Mucosa of stomach (tissue), 1 donor: ENCODE measurements at regions not wholly inside any gene's neighbourhood (a gene's known extent, or its start where the extent isn't known, plus 50 kb on each side); places are given as distances from the start of the nearest gene placed in this dataset.

Experiments used
- H3K27me3 ChIP-seq: one replicate; pipeline ENCODE4 v1.7.0; 2013; ENCODE audit warnings: mild to moderate bottlenecking, low read length; ENCODE audit not compliant: control insufficient read depth, insufficient read depth
- H3K36me3 ChIP-seq: one replicate; pipeline ENCODE4 v1.7.0; 2013; ENCODE audit warnings: low read length; ENCODE audit not compliant: control insufficient read depth, insufficient read depth
- H3K4me1 ChIP-seq: one replicate; pipeline ENCODE4 v1.7.0; 2013; ENCODE audit warnings: mild to moderate bottlenecking, low read length; ENCODE audit not compliant: control insufficient read depth, insufficient read depth
- H3K4me3 ChIP-seq: one replicate; pipeline ENCODE4 v1.7.0; 2013; ENCODE audit warnings: low read length
- H3K9ac ChIP-seq: one replicate; pipeline ENCODE4 v1.7.0; 2013; ENCODE audit warnings: mild to moderate bottlenecking, low read length, moderate library complexity
- H3K9me3 ChIP-seq: one replicate; pipeline ENCODE4 v1.7.0; 2013; ENCODE audit warnings: mild to moderate bottlenecking, low read length, moderate library complexity; ENCODE audit not compliant: control insufficient read depth
- donor health status: Pancreatic carcinoma.

DNA sequence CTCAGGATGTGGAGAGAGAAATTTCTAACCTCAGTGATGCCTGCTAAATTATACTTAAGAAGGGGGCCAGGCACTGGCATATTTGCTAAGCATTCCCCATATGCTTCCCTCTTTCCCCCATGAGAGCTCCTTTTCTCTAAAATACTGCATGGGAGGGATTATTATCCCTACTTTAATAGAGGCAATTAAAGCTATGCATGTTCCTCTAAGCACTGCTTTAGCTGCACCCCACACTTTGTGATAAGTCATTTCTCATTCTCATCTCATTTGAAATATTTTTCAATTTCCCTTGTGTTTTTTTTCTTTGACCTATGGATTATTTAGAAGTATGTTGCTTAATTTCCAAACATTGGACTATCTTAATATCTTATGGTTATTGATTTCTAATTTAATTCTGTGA, 72.1 kb upstream of the CIBAR2 start:
- Histone ChIP-seq H3K9ac (no peak overlapping the region), H3K4me1 (no peaks in the 10 kb centered on the region), H3K4me3 (no peak overlapping the region), H3K27me3 (no peaks in the 10 kb centered on the region), H3K36me3 (no peaks in the 10 kb centered on the region), H3K9me3 (no peaks in the 10 kb centered on the region)

DNA sequence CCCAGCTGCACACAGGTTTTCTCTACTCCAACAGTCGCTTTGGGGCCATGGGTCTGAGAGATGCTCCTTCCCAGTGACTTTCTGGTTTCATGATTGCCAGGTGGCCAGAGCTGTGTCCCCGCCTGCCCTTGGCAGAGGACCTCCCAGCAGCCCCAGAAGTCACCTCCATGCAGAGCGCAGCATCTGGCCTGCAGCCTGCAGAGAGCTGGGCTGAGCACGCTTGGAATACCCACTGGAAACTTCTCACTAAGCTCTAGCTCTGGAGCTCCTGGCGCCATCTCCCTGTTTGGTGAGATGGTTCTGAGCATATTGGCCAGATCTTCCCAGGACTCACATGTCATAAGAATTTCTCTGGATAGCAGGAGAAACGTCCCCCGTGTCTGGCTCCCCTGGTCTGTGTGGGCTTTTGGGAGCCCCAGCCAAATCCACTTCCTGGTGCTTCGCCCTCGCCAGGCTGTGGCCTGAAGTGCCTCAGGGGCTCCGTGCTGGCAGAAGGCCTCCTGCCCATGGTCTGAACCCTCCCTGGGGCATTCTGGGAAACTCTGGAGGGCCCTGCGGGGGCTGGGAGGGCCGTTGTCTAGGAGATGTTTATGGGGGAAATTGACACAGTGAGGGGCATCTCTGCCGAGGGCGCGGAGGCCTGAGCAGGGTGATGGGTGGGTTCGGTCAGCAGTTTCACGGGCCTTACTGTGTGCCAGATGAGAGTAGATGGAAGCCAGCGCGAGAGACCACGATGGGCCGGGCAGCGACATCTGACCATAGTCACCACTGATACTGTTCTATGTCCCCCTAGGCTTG, 73.2 kb upstream of the CIBAR2 start:
- Histone ChIP-seq H3K36me3 (no peaks in the 10 kb centered on the region), H3K4me3 (no peak overlapping the region), H3K9ac (no peak overlapping the region), H3K4me1 (no peaks in the 10 kb centered on the region), H3K9me3 (no peaks in the 10 kb centered on the region), H3K27me3 (no peaks in the 10 kb centered on the region)

DNA sequence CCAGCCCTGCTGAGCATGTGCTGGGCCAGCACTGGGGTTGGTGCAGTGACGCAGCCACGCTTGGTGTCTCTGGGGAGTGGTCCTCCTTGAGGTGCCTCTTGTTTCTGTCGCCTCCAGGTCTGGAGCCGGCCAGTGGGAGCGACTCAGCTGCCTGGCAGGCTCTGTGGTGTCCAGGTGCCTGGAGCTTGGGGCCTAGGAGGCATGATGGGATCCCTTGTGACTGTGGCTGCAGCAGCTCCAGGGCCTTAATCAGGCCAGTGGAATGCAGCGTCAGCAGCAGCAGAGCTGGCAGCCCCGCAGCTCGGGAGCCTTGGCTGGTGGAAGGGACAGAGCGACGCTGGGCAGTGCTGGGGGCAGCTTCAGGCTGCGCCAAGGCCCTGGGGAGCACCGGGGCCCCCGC, 74.7 kb upstream of the CIBAR2 start:
- no peaks in the 10 kb centered on the region for H3K9me3 ChIP-seq
- no peaks in the 10 kb centered on the region for H3K4me1 ChIP-seq
- H3K27me3 ChIP-seq: no peaks in the 10 kb centered on the region
- H3K4me3 ChIP-seq: no peak overlapping the region
- no peaks in the 10 kb centered on the region for H3K36me3 ChIP-seq
- H3K9ac ChIP-seq: no peak overlapping the region

DNA sequence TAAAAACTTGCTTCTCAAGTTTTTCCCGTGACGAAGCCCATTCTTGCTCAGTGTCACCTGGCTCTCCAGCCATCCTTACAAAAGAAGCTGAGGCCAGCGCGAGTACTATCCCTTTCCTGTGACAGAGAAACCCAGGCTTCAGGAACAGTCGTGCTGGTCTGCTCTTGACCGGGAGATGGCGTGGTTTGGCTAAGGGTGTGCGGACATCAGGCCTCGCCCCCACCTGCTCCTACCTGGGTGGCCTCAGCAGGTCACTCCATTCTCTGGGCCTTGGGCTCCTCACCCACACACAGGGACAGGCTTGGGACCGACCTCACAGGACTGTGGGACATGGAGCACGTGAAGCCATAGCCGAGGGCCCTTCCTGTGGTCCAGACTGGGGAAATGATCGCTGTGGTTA, 75.2 kb upstream of the CIBAR2 start:
- no peaks in the 10 kb centered on the region for H3K4me1 ChIP-seq
- H3K27me3 ChIP-seq: no peaks in the 10 kb centered on the region
- no peaks in the 10 kb centered on the region for H3K9me3 ChIP-seq
- no peak overlapping the region for H3K9ac ChIP-seq
- no peak overlapping the region for H3K4me3 ChIP-seq
- no peaks in the 10 kb centered on the region for H3K36me3 ChIP-seq

DNA sequence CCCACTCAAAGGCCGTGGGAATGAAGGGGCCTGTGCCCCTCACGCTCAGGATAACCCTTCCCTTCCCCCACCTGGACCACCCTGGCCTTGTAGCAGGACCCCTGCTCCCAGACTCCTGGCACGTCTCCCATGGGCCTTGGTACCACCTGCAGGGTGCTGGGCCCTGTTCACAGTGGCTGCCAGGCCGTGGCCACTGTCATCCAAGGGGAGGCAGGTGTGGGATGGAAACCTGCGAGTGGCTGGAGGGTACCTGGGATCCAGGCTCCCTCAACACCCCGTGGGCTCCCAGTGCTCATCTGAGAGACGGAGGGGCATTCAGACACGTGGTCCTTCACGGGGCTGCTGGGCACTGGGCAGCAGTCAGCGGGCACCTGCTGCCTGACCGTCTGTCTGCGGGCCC, 75.6 kb upstream of the CIBAR2 start:
- Histone ChIP-seq H3K4me3 (no peak overlapping the region), H3K9ac (no peak overlapping the region), H3K9me3 (no peaks in the 10 kb centered on the region), H3K36me3 (no peaks in the 10 kb centered on the region), H3K27me3 (no peaks in the 10 kb centered on the region), H3K4me1 (no peaks in the 10 kb centered on the region)

DNA sequence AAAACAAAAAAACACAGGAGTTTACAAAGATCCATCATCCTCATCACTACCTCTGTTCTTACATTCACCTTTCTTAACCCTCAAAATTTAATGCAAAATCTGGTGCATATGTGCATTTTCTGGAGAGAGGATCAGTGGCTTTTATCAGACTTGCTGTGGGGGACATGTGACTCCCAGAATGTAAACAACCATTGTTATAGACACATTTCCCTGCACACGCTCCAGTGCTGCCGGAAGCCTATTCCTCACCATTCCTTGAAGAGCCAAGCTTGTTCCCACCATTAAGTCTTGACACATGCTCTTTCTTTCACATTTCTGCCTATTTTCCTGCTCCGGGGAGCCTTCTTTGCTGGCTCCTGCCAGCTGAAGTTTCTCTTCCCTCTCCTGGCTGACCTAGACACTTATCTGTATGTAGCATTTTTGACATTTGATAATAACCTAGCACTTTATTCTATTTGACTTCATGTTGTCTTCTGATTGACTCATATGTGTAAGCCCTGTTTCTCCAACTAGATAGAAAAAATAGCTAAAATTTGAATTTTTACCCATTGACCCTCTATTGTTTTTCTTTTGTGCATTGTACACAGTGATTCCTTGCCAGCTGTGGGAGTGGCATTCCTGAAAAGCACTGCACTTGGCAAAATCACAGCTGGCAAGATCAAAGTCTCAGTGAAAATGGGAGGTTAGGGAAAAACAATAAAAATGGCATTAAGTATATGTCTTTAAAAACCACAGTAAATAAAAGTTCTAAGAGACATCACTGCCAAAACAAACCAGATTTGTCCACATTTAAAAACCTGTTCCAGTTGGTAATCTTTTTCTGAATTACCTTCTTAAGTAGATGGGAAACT, 76.8 kb upstream of the CIBAR2 start:
- Histone ChIP-seq H3K27me3 (no peaks in the 10 kb centered on the region), H3K9ac (no peak overlapping the region), H3K4me3 (no peak overlapping the region), H3K4me1 (no peaks in the 10 kb centered on the region), H3K9me3 (no peaks in the 10 kb centered on the region), H3K36me3 (no peaks in the 10 kb centered on the region)

DNA sequence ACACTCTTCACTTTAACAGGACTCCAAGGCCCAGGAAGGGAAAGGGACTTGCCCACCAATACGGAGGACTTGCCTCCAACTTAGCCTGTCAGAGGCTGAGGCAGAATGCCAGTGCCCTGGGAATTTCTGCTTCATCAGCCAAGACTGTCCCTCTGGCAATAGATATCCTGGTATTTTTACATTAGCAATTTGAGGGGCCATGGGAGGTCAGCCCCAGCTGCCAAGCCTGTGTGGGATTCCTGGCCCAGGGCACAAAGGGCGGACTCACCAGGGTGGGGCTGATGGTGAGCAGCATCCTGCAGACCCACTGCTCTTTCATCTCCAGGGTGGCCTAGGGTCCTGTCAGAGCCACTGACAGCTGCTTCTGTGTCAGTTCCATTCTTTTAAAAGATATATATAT, 78.3 kb upstream of the CIBAR2 start:
- no peaks in the 10 kb centered on the region for H3K27me3 ChIP-seq
- H3K4me3 ChIP-seq: no peak overlapping the region
- H3K9ac ChIP-seq: no peak overlapping the region
- H3K4me1 ChIP-seq: no peaks in the 10 kb centered on the region
- H3K36me3 ChIP-seq: no peaks in the 10 kb centered on the region
- H3K9me3 ChIP-seq: no peaks in the 10 kb centered on the region

DNA sequence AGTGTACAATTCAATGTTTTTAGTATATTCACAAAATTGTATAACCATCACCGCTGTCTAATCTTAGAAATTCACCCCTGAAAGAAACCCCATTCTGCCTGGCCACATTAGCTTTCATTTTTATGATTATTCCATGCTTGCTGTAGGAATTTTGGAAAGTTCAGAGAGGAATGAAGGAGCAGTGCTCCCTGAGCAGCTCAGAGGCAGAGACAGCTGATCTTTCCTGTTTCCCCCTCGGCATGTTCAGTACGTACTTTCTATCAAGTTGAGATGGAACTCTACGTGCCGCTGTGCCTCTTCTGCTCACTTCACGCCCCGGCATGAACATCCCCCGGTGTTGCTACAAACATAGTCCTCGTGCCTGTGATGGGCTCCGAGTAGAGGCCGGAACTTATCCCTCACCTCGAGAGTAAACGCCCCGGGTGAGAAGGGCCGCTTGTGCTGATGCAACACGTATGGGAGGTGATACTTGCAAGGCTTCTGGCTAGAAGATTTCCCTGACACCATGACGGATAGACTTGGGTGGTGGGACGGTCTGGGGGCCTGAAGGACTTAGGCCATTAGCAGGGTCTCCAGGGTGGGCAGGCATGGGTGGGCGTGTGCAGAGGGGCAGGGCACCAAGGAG, 79.2 kb upstream of the CIBAR2 start:
- Histone ChIP-seq H3K36me3 (no peaks in the 10 kb centered on the region), H3K9me3 (no peaks in the 10 kb centered on the region), H3K9ac (no peak overlapping the region), H3K4me1 (no peaks in the 10 kb centered on the region), H3K27me3 (no peaks in the 10 kb centered on the region), H3K4me3 (no peak overlapping the region)

DNA sequence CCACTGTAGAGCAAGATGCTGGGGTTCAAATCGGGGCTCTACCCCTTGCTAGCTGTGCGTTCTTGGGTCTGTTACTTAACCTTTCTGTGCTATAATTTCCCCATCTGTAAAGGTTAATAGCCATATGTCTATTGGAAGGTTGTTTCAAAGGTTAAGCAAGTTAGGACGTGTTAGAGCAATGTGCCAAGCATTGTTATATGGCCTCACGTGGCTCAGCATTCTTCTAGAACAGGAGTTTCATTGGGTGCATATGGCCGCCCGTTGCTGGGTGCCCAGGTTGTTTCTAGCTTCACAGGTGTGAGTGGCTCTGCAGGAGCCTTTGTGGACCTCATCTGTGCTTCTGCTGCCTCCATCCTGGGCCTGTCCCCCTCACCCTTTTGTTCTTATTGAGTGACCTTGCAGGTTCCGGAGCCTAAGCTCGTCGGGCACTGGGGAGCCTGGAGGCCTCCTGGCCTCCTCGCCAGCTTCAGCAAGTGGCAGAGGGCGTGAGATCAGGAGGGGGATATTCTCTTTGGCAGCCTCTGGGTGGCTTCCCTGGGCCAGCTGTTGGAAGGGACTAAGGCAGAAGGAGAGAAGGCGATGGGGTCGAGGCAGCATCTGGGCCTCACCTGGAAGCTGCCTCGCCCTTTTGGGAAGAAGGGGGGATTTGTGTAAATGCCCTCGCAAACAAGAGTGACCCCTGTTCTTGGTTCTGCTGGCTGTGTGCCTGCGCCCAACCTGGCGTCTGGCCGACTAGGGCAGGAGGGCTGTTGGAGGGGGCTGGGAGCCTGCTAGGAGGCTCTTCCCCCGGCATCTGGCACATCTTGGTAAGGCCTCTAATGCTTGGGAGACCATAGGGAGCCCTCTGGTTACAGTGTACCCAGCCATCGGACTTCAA, 80.2 kb upstream of the CIBAR2 start:
- Histone ChIP-seq H3K4me1 (no peaks in the 10 kb centered on the region), H3K9ac (no peak overlapping the region), H3K4me3 (no peak overlapping the region), H3K9me3 (no peaks in the 10 kb centered on the region), H3K36me3 (no peaks in the 10 kb centered on the region), H3K27me3 (no peaks in the 10 kb centered on the region)

DNA sequence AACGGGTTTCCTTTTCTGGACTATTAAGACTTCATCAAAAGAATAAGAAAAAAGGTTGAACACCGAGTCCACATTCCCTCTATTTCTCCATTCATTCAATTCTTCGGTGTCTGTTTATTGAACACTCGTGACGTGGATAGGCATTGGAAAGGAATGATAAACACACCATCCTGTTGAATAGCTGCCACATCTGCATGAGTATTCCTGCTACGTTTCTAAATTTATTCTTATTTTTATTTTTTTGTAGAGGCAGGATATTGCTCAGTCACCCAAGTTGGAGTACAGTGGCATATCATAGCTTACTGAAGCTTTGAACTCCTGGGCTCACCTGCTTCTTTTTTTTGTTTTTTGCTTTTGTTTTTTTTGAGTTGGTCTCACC, 80.8 kb upstream of the CIBAR2 start:
- Histone ChIP-seq H3K9me3 (no peaks in the 10 kb centered on the region), H3K9ac (no peak overlapping the region), H3K27me3 (no peaks in the 10 kb centered on the region), H3K4me1 (no peaks in the 10 kb centered on the region), H3K36me3 (no peaks in the 10 kb centered on the region), H3K4me3 (no peak overlapping the region)

DNA sequence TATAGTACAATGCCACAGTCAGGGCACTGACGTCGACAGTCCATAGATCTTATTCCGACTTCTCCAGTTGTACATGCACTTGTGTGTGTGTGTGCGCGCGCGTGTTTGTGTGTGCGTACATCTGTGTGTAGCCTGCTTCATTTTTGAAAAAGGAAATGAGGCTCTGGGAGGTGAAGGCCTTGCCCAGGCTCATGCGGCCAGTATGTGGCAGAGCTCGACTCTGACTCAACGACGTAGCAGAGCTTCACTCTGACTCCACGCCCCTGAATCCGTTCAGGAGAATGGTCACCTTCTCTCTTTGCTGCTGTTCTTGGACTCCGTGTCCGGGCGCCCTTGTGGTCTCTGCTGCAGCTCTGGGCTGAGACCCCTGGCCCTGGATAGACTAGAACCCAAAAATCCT, 81.6 kb upstream of the CIBAR2 start:
- no peaks in the 10 kb centered on the region for H3K27me3 ChIP-seq
- H3K36me3 ChIP-seq: no peaks in the 10 kb centered on the region
- no peaks in the 10 kb centered on the region for H3K4me1 ChIP-seq
- no peaks in the 10 kb centered on the region for H3K9me3 ChIP-seq
- no peak overlapping the region for H3K9ac ChIP-seq
- no peak overlapping the region for H3K4me3 ChIP-seq
